SH-SY5Y (cell line): ENCODE measurements at regions not wholly inside any gene's neighbourhood (a gene's known extent, or its start where the extent isn't known, plus 50 kb on each side); places are given as distances from the start of the nearest gene placed in this dataset.

Experiments used
- GATA2 ChIP-seq: IDR thresholded peaks from 2 replicates; pipeline ENCODE4 v1.6.1; 2011; ENCODE audit warnings: mild to moderate bottlenecking, low read depth, low read length
- GATA3 ChIP-seq: IDR thresholded peaks from 2 replicates; pipeline ENCODE4 v1.6.1; 2011; ENCODE audit warnings: low read depth, mild to moderate bottlenecking, low read length, moderate library complexity

- TF ChIP-seq GATA3 (no peak), GATA2 (no peak)
Measured at GRCh38 chr9:88722753-88723152, 187.8 kb downstream of the NXNL2 start.
